Hepatocyte (in vitro differentiated cells): ENCODE measurements at regions not wholly inside any gene's neighbourhood (a gene's known extent, or its start where the extent isn't known, plus 50 kb on each side); places are given as distances from the start of the nearest gene placed in this dataset.

ENCODE experiments used
- EZH2phosphoT487 ChIP-seq: fragments of 200-600 bp; sonication (generic); IDR thresholded peaks from one replicate; pipeline ENCODE4 v1.6.1; 2018; ENCODE audit warnings: antibody characterized with exemption, mild to moderate bottlenecking, low read depth, moderate library complexity; ENCODE audit not compliant: unreplicated experiment, severe bottlenecking
- TF ChIP-seq, protein P1 (sequence below): fragments of 200-600 bp; sonication (generic); IDR thresholded peaks from 2 replicates; pipeline ENCODE4 v1.5.1; 2016; ENCODE audit warnings: antibody characterized with exemption, mild to moderate bottlenecking; ENCODE audit not compliant: poor library complexity

DNA sequence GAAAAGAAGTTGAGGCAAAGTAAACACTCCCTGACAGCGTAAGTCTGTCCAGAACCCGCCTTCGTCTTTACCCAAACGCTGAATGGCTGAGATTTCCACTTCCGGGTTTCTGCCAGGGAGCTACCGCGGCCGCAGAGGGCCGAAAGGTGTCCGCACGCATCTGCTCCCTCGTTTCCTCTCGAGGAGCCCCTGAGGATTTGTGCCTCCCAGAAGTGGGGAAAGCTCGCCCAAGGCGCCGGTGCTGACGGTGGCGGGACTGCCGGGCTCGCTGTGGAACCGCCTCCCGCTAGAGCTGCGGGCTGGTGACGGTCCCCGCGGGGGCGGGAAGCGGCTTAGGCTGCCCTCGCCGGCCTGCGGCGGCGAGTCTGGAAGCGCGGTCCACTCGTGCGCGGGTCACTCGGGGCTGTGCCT lies 1760.2 kb upstream of the DEFB115 start:
- no peak for TF ChIP-seq EZH2phosphoT487
- TF ChIP-seq, protein P1, sequence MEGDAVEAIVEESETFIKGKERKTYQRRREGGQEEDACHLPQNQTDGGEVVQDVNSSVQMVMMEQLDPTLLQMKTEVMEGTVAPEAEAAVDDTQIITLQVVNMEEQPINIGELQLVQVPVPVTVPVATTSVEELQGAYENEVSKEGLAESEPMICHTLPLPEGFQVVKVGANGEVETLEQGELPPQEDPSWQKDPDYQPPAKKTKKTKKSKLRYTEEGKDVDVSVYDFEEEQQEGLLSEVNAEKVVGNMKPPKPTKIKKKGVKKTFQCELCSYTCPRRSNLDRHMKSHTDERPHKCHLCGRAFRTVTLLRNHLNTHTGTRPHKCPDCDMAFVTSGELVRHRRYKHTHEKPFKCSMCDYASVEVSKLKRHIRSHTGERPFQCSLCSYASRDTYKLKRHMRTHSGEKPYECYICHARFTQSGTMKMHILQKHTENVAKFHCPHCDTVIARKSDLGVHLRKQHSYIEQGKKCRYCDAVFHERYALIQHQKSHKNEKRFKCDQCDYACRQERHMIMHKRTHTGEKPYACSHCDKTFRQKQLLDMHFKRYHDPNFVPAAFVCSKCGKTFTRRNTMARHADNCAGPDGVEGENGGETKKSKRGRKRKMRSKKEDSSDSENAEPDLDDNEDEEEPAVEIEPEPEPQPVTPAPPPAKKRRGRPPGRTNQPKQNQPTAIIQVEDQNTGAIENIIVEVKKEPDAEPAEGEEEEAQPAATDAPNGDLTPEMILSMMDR, result no peak
